ENCODE measurements at regions not wholly inside any gene's neighbourhood (a gene's known extent, or its start where the extent isn't known, plus 50 kb on each side); places are given as distances from the start of the nearest gene placed in this dataset.

GRCh38 chr12:75900226-75900625 lies 131.3 kb downstream of the PHLDA1 start:
- no peaks in the 10 kb centered on the region for H3K27me3 ChIP-seq (ENCODE audit: insufficient read depth, low read length)
- H3K4me2 ChIP-seq (ENCODE audit: insufficient read depth, low read length), result no peak overlapping the region
- H3K4me3 ChIP-seq (ENCODE audit: insufficient read depth, low read length), result no peak overlapping the region
- H2AFZ ChIP-seq (ENCODE audit: low read length), result no peak overlapping the region
- no peaks in the 10 kb centered on the region for H4K20me1 ChIP-seq (ENCODE audit: insufficient read depth, low read length)
- no peaks in the 10 kb centered on the region for H3K9me3 ChIP-seq (ENCODE audit: low read depth, low read length)
- H3K27ac ChIP-seq (ENCODE audit: low read depth, low read length), result no peak overlapping the region
- no peaks in the 10 kb centered on the region for H3K79me2 ChIP-seq (ENCODE audit: insufficient read depth, low read length)
- TF ChIP-seq, protein P1, sequence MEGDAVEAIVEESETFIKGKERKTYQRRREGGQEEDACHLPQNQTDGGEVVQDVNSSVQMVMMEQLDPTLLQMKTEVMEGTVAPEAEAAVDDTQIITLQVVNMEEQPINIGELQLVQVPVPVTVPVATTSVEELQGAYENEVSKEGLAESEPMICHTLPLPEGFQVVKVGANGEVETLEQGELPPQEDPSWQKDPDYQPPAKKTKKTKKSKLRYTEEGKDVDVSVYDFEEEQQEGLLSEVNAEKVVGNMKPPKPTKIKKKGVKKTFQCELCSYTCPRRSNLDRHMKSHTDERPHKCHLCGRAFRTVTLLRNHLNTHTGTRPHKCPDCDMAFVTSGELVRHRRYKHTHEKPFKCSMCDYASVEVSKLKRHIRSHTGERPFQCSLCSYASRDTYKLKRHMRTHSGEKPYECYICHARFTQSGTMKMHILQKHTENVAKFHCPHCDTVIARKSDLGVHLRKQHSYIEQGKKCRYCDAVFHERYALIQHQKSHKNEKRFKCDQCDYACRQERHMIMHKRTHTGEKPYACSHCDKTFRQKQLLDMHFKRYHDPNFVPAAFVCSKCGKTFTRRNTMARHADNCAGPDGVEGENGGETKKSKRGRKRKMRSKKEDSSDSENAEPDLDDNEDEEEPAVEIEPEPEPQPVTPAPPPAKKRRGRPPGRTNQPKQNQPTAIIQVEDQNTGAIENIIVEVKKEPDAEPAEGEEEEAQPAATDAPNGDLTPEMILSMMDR (IDR thresholded peaks at IDR 0.05; ENCODE audit: extremely low read depth, low read depth, low read length), result no peak
- no peaks in the 10 kb centered on the region for H3K4me1 ChIP-seq (ENCODE audit: insufficient read depth, low read length)
- DNase-seq (ENCODE audit: insufficient read length, low spot score, missing footprints), result no peak
- H3K36me3 ChIP-seq (ENCODE audit: insufficient read depth, low read length), result no peaks in the 10 kb centered on the region

DNA sequence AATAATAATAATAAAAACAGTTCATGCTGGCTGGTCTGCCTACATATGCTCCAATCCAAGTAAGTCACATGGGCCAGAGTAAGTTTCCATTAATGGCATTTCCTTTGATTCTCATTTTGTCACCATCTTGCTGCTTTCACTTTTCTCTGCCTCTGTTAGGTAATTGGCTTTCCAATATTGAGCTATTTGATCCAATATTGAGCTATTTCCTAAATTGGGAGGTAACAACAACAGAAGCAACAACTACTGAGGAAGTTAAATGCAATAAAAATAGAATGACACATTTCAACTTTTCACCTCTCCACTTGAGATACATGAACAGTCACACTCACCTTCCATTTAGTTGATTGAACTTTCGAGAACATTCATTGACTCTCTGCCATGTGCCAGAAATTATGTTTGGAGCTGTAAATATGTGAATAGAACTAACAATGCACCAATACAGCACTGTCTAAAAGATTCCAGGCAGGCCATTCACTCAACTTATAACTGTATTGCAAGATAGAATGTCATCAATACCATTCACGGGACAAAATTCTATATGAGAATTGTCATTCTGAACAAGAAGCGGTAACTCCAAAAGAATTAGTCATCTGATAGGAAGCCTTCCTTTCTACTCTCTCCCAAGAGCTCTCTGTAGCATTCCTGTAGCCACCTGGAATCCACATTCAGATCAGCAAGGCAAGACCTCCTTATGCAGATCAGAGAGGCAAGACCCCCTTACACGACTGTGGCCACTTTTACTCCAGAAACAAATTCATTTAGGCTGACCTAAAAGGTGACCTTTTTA lies 136.4 kb downstream of the PHLDA1 start:
- TF ChIP-seq, protein P1 (IDR thresholded peaks at IDR 0.05; ENCODE audit: extremely low read depth, low read depth, low read length), result no peak
- Histone ChIP-seq H3K4me3 (ENCODE audit: insufficient read depth, low read length) (no peak overlapping the region), H3K36me3 (ENCODE audit: insufficient read depth, low read length) (no peaks in the 10 kb centered on the region), H4K20me1 (ENCODE audit: insufficient read depth, low read length) (no peaks in the 10 kb centered on the region), H3K4me1 (ENCODE audit: insufficient read depth, low read length) (peaks cover 8% of the 10 kb centered on the region), H3K4me2 (ENCODE audit: insufficient read depth, low read length) (no peak overlapping the region), H3K9me3 (ENCODE audit: low read depth, low read length) (no peaks in the 10 kb centered on the region), H3K27ac (ENCODE audit: low read depth, low read length) (no peak overlapping the region), H3K27me3 (ENCODE audit: insufficient read depth, low read length) (no peaks in the 10 kb centered on the region), H3K79me2 (ENCODE audit: insufficient read depth, low read length) (no peaks in the 10 kb centered on the region), H2AFZ (ENCODE audit: low read length) (no peak overlapping the region)
- no peak for DNase-seq (ENCODE audit: insufficient read length, low spot score, missing footprints)

GRCh38 chr12:75893765-75894164 lies 137.8 kb downstream of the PHLDA1 start:
- H3K4me3 ChIP-seq (ENCODE audit: insufficient read depth, low read length), result no peak overlapping the region
- no peak overlapping the region for H3K4me2 ChIP-seq (ENCODE audit: insufficient read depth, low read length)
- TF ChIP-seq, protein P1 (IDR thresholded peaks at IDR 0.05; ENCODE audit: extremely low read depth, low read depth, low read length), result no peak
- no peaks in the 10 kb centered on the region for H3K79me2 ChIP-seq (ENCODE audit: insufficient read depth, low read length)
- peaks cover 17% of the 10 kb centered on the region for H3K4me1 ChIP-seq (ENCODE audit: insufficient read depth, low read length)
- H3K36me3 ChIP-seq (ENCODE audit: insufficient read depth, low read length), result no peaks in the 10 kb centered on the region
- no peaks in the 10 kb centered on the region for H3K27me3 ChIP-seq (ENCODE audit: insufficient read depth, low read length)
- H2AFZ ChIP-seq (ENCODE audit: low read length), result no peak overlapping the region
- H3K9me3 ChIP-seq (ENCODE audit: low read depth, low read length), result no peaks in the 10 kb centered on the region
- no peak for DNase-seq (ENCODE audit: insufficient read length, low spot score, missing footprints)
- no peak overlapping the region for H3K27ac ChIP-seq (ENCODE audit: low read depth, low read length)
- no peaks in the 10 kb centered on the region for H4K20me1 ChIP-seq (ENCODE audit: insufficient read depth, low read length)

DNA sequence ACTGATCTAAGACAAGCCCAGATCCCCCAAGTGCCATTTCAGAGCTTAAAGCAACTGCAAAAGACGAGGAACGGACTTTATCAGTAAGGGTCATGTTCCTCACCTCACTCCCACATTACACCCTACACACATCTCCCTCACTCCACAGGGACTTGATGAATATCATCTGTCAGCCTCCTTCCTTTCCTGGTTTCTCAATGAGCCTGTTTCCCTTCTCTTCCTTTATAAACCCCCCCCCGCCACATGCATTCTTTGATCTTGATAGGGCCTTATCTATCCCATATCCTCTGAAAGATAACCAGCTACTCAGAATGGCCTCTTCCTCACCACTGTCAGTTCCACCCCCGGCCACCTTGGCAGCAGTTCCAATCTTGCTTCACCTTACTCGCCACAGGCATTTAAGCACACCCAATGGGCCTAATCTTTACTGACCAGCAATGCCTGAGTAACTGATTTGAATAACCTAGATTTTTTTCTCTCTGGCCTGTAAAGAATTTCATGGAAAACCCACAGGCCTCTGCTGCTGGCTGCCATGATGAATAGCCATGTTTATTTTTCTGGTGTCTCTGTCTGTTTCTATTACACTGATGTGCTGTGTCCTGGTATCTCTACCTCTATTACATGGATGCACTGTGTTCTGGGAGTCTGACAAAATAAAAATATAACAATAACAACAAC lies 138.7 kb downstream of the PHLDA1 start:
- DNase-seq (ENCODE audit: insufficient read length, low spot score, missing footprints), result no peak
- Histone ChIP-seq H3K27me3 (ENCODE audit: insufficient read depth, low read length) (no peaks in the 10 kb centered on the region), H3K4me2 (ENCODE audit: insufficient read depth, low read length) (no peak overlapping the region), H3K4me1 (ENCODE audit: insufficient read depth, low read length) (peaks cover 17% of the 10 kb centered on the region), H3K4me3 (ENCODE audit: insufficient read depth, low read length) (no peak overlapping the region), H3K9me3 (ENCODE audit: low read depth, low read length) (no peaks in the 10 kb centered on the region), H3K36me3 (ENCODE audit: insufficient read depth, low read length) (no peaks in the 10 kb centered on the region), H3K27ac (ENCODE audit: low read depth, low read length) (peak overlapping the region; percentile 13), H2AFZ (ENCODE audit: low read length) (peak overlapping the region; percentile 21), H3K79me2 (ENCODE audit: insufficient read depth, low read length) (no peaks in the 10 kb centered on the region), H4K20me1 (ENCODE audit: insufficient read depth, low read length) (no peaks in the 10 kb centered on the region)
- TF ChIP-seq, protein P1 (IDR thresholded peaks at IDR 0.05; ENCODE audit: extremely low read depth, low read depth, low read length), result no peak
